Mesenchymal stem cell (in vitro differentiated cells and primary cell): ENCODE measurements at regions not wholly inside any gene's neighbourhood (a gene's known extent, or its start where the extent isn't known, plus 50 kb on each side); places are given as distances from the start of the nearest gene placed in this dataset.
"Not testable (repeated sequence)": the region's sequence is repeated elsewhere in the genome, so short reads cannot be mapped to it uniquely, and the experiment has no call there.

Experiments used
- DNase-seq: peaks from one replicate; pipeline ENCODE4 v3.0.0-alpha.2; 2013
- H2AFZ ChIP-seq: one replicate; pipeline ENCODE4 v1.6.1; 2013; ENCODE audit warnings: low read depth, mild to moderate bottlenecking, control low read depth, inconsistent platforms, low read length, moderate library complexity
- H2AK5ac ChIP-seq: 2 replicates; pipeline ENCODE4 v1.6.1; 2013; ENCODE audit warnings: low read length, moderate library complexity, mild to moderate bottlenecking, inconsistent platforms; ENCODE audit not compliant: severe bottlenecking
- H2BK120ac ChIP-seq: one replicate; pipeline ENCODE4 v1.6.1; 2013; ENCODE audit warnings: low read depth, mild to moderate bottlenecking, inconsistent platforms, low read length, moderate library complexity
- H2BK12ac ChIP-seq, 2 experiments: one replicate each; pipeline ENCODE4 v1.6.1; 2013; ENCODE audit warnings: inconsistent platforms in 2 of 2, low read length in 2 of 2, mild to moderate bottlenecking in 2 of 2, moderate library complexity in 2 of 2, control low read depth in 1 of 2
- H2BK15ac ChIP-seq: one replicate; pipeline ENCODE4 v1.6.1; 2013; ENCODE audit warnings: mild to moderate bottlenecking, low read depth, inconsistent platforms; ENCODE audit not compliant: poor library complexity, severe bottlenecking
- H2BK5ac ChIP-seq: 2 replicates; pipeline ENCODE4 v1.6.1; 2013; ENCODE audit warnings: low read depth, mild to moderate bottlenecking, low read length, control low read depth, inconsistent platforms; ENCODE audit not compliant: poor library complexity, severe bottlenecking
- H3K14ac ChIP-seq, 2 experiments: one replicate each; pipeline ENCODE4 v1.6.1; 2013; ENCODE audit warnings: inconsistent platforms in 2 of 2, low read length in 2 of 2, control low read depth in 1 of 2, mild to moderate bottlenecking in 1 of 2, moderate library complexity in 1 of 2
- H3K18ac ChIP-seq, 2 experiments: one replicate each; pipeline ENCODE4 v1.6.1; 2013; ENCODE audit warnings: inconsistent platforms in 2 of 2, low read length in 2 of 2, control low read depth in 1 of 2, low read depth in 1 of 2, mild to moderate bottlenecking in 1 of 2
- H3K23ac ChIP-seq, 2 experiments: one replicate each; pipeline ENCODE4 v1.6.1; 2013; ENCODE audit warnings: inconsistent platforms in 2 of 2, low read length in 2 of 2, mild to moderate bottlenecking in 2 of 2, moderate library complexity in 2 of 2, control low read depth in 1 of 2
- H3K27ac ChIP-seq: 2 replicates; pipeline ENCODE4 v1.5.1; 2013; ENCODE audit warnings: mild to moderate bottlenecking, moderate library complexity, low read length, control low read depth, inconsistent platforms; ENCODE audit not compliant: poor library complexity, severe bottlenecking
- H3K27me3 ChIP-seq, 2 experiments: 2 replicates each; pipeline versions ENCODE4 v1.6.1 to v1.7.0; 2013; ENCODE audit warnings: low read length in 2 of 2, mild to moderate bottlenecking in 2 of 2, moderate library complexity in 2 of 2, control low read depth in 1 of 2, inconsistent platforms in 1 of 2; ENCODE audit not compliant: control insufficient read depth in 1 of 2, insufficient read depth in 1 of 2
- H3K36me3 ChIP-seq, 2 experiments: 2 replicates each; pipeline versions ENCODE4 v1.6.1 to v1.7.0; 2013; ENCODE audit warnings: low read length in 2 of 2, control low read depth in 1 of 2, inconsistent platforms in 1 of 2, low read depth in 1 of 2, mild to moderate bottlenecking in 1 of 2; ENCODE audit not compliant: insufficient read depth in 2 of 2, control insufficient read depth in 1 of 2
- H3K4ac ChIP-seq, 2 experiments: one replicate each; pipeline ENCODE4 v1.6.1; 2013; ENCODE audit warnings: inconsistent platforms in 2 of 2, low read length in 2 of 2, mild to moderate bottlenecking in 2 of 2, moderate library complexity in 2 of 2, control low read depth in 1 of 2, low read depth in 1 of 2
- H3K4me1 ChIP-seq: 2 replicates; pipeline ENCODE4 v1.6.1; 2013; ENCODE audit warnings: low read depth, low read length, control low read depth; ENCODE audit not compliant: control insufficient read depth, insufficient read depth
- H3K4me2 ChIP-seq: 2 replicates; pipeline ENCODE4 v1.6.1; 2013; ENCODE audit warnings: low read length, mild to moderate bottlenecking, inconsistent platforms; ENCODE audit not compliant: poor library complexity, severe bottlenecking
- H3K4me3 ChIP-seq, 2 experiments: 2 replicates each; pipeline versions ENCODE4 v1.5.1 to v1.7.0; 2013; ENCODE audit warnings: low read length in 2 of 2, mild to moderate bottlenecking in 2 of 2, control low read depth in 1 of 2, low read depth in 1 of 2; ENCODE audit not compliant: insufficient read depth in 1 of 2
- H3K79me1 ChIP-seq: replicated peaks from 2 replicates; pipeline ENCODE4 v1.6.1; 2013; ENCODE audit warnings: mild to moderate bottlenecking, control low read depth, low read length, inconsistent platforms; ENCODE audit not compliant: poor library complexity, severe bottlenecking
- H3K9ac ChIP-seq: 2 replicates; pipeline ENCODE4 v1.7.0; 2013; ENCODE audit warnings: mild to moderate bottlenecking, low read length, moderate library complexity
- H3K9me3 ChIP-seq: 2 replicates; pipeline ENCODE4 v1.7.0; 2013; ENCODE audit warnings: mild to moderate bottlenecking, low read length; ENCODE audit not compliant: control insufficient read depth
- H4K8ac ChIP-seq: one replicate; pipeline ENCODE4 v1.6.1; 2013; ENCODE audit warnings: inconsistent platforms, mild to moderate bottlenecking, low read length, moderate library complexity
- H4K91ac ChIP-seq: one replicate; pipeline ENCODE4 v1.6.1; 2013; ENCODE audit warnings: mild to moderate bottlenecking, low read length, inconsistent platforms
- WGBS: methylation state at CpG from one replicate; pipeline ENCODE4 v1.1.7; 2013; ENCODE audit warnings: mixed read lengths; 5-methylcytosine and 5-hydroxymethylcytosine counted together

- H2AFZ ChIP-seq, result no peak overlapping the region
- peak overlapping the region; percentile 47 for H3K9ac ChIP-seq
- DNase-seq, result no peak
- 95% methylated on average over 7 of the region's 7 CpGs for whole genome bisulfite sequencing
- H2AK5ac ChIP-seq, result no peak overlapping the region
- H3K18ac ChIP-seq, result no peak overlapping the region
- peaks cover 15% of the 10 kb centered on the region for H3K4me1 ChIP-seq
- no peak overlapping the region for H3K27ac ChIP-seq
- H3K4me2 ChIP-seq, result no peak overlapping the region
- H3K79me1 ChIP-seq, result no peaks in the 10 kb centered on the region
- H3K27me3 ChIP-seq, result peaks cover 0 to 19% of the 10 kb centered on the region in 2 experiments
- H2BK5ac ChIP-seq, result no peak overlapping the region
- no peak overlapping the region for H3K23ac ChIP-seq
- no peak overlapping the region for H3K4ac ChIP-seq
- no peaks in the 10 kb centered on the region for H3K36me3 ChIP-seq
- H4K8ac ChIP-seq, result no peak overlapping the region
- no peak overlapping the region for H2BK15ac ChIP-seq
- H2BK120ac ChIP-seq, result no peak overlapping the region
- H3K14ac ChIP-seq, result no peak overlapping the region
- no peak overlapping the region for H2BK12ac ChIP-seq
- no peak overlapping the region for H4K91ac ChIP-seq
- no peaks in the 10 kb centered on the region for H3K9me3 ChIP-seq
- no peak overlapping the region for H3K4me3 ChIP-seq
These were observed 57.4 kb upstream of the TFRC start for GRCh38 chr3:196139281-196139680.

GRCh38 chr3:196138482-196139254, 56.8 kb upstream of the TFRC start:
- 78% methylated on average over 10 of the region's 12 CpGs for WGBS
- peak overlapping the region; percentile 47 for H3K9ac ChIP-seq
- H3K4me2 ChIP-seq, result no peak overlapping the region
- H4K91ac ChIP-seq, result no peak overlapping the region
- DNase-seq, result no peak
- H3K4me1 ChIP-seq, result peaks cover 10% of the 10 kb centered on the region
- no peaks in the 10 kb centered on the region for H3K9me3 ChIP-seq
- no peak overlapping the region for H4K8ac ChIP-seq
- H3K4me3 ChIP-seq, result no peak overlapping the region
- H3K14ac ChIP-seq, result no peak overlapping the region
- no peak overlapping the region for H3K4ac ChIP-seq
- no peak overlapping the region for H2BK5ac ChIP-seq
- H3K23ac ChIP-seq, result no peak overlapping the region
- H3K27me3 ChIP-seq, result peaks cover 0 to 19% of the 10 kb centered on the region in 2 experiments
- H2AFZ ChIP-seq, result no peak overlapping the region
- no peak overlapping the region for H2AK5ac ChIP-seq
- H3K27ac ChIP-seq, result no peak overlapping the region
- H3K18ac ChIP-seq, result no peak overlapping the region
- H3K79me1 ChIP-seq, result no peaks in the 10 kb centered on the region
- H2BK12ac ChIP-seq, result no peak overlapping the region
- H2BK120ac ChIP-seq, result no peak overlapping the region
- no peaks in the 10 kb centered on the region for H3K36me3 ChIP-seq
- H2BK15ac ChIP-seq, result no peak overlapping the region

- H3K27ac ChIP-seq, H3K36me3 ChIP-seq, H3K23ac ChIP-seq, H4K8ac ChIP-seq, H3K4me2 ChIP-seq, H3K4me1 ChIP-seq, H4K91ac ChIP-seq, H2BK120ac ChIP-seq, H2BK12ac ChIP-seq, H3K4ac ChIP-seq, H3K18ac ChIP-seq, H2BK5ac ChIP-seq, H2AK5ac ChIP-seq, DNase-seq, H2AFZ ChIP-seq, H3K9me3 ChIP-seq, H3K4me3 ChIP-seq, H2BK15ac ChIP-seq, H3K14ac ChIP-seq, H3K79me1 ChIP-seq, H3K9ac ChIP-seq: not testable (repeated sequence)
- peaks cover 0 to 14% of the 10 kb centered on the region in 2 experiments for H3K27me3 ChIP-seq
- WGBS, result 88% methylated on average over 9 of the region's 9 CpGs
These were observed 54.7 kb upstream of the TFRC start for GRCh38 chr3:196136640-196136989.

GRCh38 chr3:196135693-196136639, 54.1 kb upstream of the TFRC start:
- Histone ChIP-seq H3K79me1 (no peaks in the 10 kb centered on the region), H3K18ac (no peak overlapping the region), H3K27me3 (peaks cover 0 to 9% of the 10 kb centered on the region in 2 experiments), H3K27ac (no peak overlapping the region), H3K9ac (no peak overlapping the region), H3K4ac (no peak overlapping the region), H2BK5ac (no peak overlapping the region), H2AFZ (no peak overlapping the region), H3K36me3 (no peaks in the 10 kb centered on the region), H2BK12ac (no peak overlapping the region), H3K14ac (no peak overlapping the region), H3K4me2 (no peak overlapping the region), H3K9me3 (no peaks in the 10 kb centered on the region), H3K4me1 (peaks cover 4% of the 10 kb centered on the region), H4K8ac (no peak overlapping the region), H3K23ac (no peak overlapping the region), H4K91ac (no peak overlapping the region), H2BK120ac (no peak overlapping the region), H2BK15ac (no peak overlapping the region), H2AK5ac (no peak overlapping the region), H3K4me3 (no peak overlapping the region)
- no peak for DNase-seq
- 83% methylated on average over 9 of the region's 12 CpGs for WGBS
